ENCODE measurements at regions not wholly inside any gene's neighbourhood (a gene's known extent, or its start where the extent isn't known, plus 50 kb on each side); places are given as distances from the start of the nearest gene placed in this dataset.

DNA sequence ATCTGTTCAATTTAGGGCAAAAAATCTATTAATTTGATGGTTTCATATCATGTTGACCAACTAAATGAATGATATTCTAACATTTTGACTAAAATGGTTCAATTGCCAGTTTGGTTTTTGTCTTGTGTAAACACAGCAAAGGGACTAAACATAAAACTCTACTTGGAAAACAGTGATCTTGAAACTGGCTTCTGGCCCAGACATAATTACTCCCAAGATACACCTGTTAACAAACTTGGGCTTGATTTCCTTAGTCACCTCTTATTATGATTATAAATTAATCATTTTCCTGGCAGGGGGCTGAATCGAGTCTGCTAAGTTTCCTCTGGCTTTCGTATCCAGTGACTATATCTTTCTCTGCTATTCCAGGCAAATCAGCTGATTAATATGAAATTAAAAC lies 78.0 kb upstream of the OXGR1 start:
- TF ChIP-seq, protein P1, sequence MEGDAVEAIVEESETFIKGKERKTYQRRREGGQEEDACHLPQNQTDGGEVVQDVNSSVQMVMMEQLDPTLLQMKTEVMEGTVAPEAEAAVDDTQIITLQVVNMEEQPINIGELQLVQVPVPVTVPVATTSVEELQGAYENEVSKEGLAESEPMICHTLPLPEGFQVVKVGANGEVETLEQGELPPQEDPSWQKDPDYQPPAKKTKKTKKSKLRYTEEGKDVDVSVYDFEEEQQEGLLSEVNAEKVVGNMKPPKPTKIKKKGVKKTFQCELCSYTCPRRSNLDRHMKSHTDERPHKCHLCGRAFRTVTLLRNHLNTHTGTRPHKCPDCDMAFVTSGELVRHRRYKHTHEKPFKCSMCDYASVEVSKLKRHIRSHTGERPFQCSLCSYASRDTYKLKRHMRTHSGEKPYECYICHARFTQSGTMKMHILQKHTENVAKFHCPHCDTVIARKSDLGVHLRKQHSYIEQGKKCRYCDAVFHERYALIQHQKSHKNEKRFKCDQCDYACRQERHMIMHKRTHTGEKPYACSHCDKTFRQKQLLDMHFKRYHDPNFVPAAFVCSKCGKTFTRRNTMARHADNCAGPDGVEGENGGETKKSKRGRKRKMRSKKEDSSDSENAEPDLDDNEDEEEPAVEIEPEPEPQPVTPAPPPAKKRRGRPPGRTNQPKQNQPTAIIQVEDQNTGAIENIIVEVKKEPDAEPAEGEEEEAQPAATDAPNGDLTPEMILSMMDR (IDR thresholded peaks at IDR 0.05) = no peak
- TF ChIP-seq POLR2A (IDR thresholded peaks at IDR 0.05) = no peak
